NCI-H1105 (cell line): ENCODE measurements at regions not wholly inside any gene's neighbourhood (a gene's known extent, or its start where the extent isn't known, plus 50 kb on each side); places are given as distances from the start of the nearest gene placed in this dataset.
"Not testable (repeated sequence)": the region's sequence is repeated elsewhere in the genome, so short reads cannot be mapped to it uniquely, and the experiment has no call there.

Experiments
- DNase-seq: peaks from one replicate; lab custom pipeline; 2025; lab: John Stamatoyannopoulos, UW

DNA sequence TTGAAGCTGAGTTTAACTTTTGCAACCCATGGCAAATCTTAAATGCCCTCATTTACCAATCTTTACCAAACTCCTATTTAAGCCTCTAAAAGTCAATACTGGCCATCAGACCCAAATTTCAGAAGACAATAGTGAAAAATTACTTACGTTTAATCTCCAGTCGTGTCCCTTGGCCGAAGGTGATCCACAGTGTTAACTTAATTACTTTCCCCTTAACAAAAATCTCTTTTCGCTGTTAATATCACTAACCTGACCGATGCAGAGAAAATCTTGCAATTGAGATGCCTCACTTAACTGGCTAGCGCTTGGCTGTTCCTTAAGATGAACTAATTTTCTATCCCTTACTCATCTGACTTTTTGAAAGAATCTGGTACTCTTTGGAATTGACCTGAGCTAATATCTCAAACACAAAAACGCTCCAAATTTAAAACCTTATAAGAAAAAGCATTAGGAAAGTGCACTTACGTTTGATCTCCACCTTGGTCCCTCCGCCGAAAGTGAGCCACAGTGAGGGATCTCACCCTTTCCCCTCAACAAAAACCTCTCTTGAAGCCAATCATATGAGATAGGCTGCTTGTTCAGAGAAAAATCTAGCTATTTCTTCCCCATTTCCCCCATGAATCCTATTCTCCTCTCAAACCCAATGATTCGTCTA, 169.1 kb downstream of the RPIA start:
- DNase-seq: no peak

DNA sequence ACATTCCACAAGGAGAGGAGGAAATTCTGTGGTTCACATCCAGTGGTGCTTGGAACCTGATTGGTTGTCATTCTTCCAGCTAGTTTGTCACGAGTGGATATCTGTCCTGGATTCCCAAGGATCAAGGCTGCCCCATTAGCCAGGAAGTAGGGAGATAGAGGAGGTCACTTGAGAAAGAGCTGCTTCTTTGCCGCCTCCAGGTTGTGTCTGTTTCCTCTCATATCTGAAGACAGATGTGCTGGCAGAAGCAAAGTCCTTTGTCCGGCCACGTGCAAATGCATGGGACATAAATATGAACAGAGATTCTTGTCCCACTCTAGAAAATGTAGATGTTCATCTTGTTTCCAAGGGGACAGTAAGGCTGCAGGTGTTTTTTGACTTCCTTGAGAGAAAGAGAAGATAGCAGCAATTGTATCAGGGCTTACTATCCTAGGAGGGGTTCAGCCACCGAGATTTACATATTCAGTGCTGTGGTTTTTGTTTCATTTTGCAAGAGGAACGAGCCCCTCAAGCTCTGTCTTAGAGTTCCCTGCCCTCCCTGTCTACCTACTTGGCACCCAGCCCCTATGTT, 174.4 kb downstream of the RPIA start:
- DNase-seq: no peak

DNA sequence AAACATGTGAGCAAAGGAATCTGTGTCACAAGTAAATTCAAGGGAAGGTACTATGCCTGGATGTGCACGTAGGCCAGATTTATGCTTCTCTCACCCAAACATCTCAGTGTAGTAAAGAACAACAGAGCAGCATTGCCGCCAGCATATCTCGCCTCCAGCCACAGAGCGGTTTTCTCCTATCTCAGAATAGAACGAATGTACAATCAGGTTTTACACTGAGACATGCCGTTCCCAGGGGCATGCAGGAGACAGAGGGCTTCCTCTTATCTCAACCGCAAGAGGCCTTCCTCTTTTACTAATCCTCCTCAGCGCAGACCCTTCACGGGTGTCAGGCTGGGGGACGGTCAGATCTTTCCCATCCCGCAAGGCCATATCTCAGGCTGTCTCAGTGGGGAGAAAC, 175.3 kb downstream of the RPIA start:
- DNase-seq: no peak

DNA sequence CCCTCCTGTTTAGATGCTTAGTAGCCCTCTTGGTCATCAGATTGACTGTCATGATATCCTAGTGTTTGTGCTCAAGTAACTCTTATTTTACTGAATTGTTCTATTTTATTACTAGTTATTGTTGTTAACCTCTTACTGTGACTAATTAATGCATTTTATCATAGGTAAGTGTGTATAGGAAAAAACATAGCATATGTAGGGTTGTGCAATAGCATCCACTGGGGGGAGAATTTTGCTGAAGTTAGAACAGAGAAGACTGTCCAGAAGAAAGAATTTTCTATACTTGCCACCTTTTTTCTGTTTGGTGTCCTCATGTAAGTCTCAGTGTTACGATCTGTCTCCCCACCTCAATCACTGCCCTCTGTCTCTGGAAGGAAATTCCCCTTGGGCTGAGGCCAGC, 177.4 kb downstream of the RPIA start:
- no peak for DNase-seq

DNA sequence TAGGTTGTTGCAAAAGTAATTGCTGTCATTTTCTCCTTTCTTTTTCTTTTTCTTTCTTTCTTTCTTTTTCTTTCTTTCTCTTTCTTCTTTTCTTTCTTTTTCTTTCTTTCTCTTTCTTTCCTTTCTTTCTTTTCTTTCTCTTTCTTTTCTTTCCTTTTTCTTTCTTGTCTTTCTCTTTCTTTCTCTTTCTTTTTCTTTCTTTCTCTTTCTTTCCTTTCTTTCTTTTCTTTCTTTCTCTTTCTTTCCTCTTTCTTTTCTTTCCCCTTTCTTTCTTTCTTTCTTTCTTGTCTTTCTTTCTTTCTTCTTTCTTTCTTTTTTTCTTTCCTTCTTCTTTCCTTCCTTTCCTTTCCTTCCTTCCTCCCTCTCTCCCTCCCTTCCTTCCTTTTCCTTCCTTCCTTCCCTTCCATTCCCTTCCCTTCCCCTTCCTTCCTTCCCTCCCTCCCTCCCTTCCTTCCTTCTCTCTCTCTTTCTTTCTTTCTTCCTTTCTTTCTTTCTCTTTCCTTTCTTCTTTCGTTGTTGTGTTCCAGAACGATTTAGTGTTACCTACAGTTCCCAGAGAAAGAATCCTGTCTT, 178.9 kb downstream of the RPIA start:
- no peak for DNase-seq

DNA sequence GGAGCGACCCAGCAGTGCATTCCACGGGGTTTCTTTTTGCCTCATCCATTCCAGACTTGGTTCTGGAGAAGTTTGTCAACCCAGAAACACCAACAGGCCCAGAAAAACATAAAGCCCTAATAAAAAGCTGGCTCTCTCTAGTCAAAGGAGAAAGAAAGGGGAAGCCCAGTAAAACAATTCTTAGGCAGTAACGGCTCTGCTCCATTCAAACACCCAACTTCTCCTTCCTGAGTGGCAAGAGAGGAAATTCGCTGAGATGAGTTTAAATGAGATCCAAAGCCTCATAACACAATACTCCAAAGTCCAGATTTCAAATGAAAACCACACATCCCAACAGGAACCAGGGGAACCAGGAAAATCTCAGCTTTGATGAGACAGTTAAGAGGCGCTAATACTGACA, 179.9 kb downstream of the RPIA start:
- no peak for DNase-seq

DNA sequence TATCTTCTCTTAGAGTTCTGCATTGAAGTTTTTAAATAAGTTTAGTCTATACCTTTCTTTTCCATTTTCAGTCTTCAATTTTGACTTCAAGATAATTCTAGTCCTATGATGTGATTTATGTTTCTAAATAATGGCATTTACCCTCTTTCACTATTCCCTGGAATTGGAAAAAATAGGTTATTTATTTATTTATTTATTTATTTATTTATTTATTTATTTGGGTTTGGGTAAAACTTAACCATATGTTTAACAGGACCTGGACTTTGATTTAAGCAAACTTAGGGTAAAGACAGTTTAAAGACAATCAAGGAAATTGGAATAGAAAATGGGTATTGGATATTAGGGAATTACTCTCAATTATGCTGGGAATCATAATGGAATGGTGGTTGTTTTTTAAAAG, 182.1 kb downstream of the RPIA start:
- no peak for DNase-seq

DNA sequence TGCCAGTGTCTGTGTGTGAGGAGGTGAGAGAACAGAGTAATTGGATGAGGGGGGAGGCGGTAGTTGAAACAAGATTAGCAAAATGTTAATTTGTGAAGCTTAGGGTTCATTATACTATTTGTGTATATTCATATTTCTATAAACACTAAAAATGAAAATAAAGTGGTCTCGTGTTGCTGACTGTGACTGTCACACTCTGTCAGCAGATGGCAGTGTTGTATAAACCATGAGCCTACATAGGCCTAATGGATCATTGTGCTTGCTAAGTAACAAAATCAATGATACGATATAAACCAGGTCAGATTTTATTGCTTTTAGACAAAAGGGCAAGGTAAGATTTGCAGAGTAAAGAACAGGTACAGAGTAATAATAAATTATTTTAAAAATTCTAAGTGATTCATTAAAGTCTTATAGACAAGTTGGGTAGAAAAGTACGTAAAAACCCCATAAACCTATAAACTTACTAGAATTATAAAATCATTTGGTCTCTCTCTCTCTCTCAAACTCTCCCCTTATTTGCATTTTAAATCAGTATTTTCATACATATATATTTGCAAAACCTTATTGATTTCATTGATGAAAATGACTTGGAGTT, 182.7 kb downstream of the RPIA start:
- DNase-seq: peak; percentile 8

DNA sequence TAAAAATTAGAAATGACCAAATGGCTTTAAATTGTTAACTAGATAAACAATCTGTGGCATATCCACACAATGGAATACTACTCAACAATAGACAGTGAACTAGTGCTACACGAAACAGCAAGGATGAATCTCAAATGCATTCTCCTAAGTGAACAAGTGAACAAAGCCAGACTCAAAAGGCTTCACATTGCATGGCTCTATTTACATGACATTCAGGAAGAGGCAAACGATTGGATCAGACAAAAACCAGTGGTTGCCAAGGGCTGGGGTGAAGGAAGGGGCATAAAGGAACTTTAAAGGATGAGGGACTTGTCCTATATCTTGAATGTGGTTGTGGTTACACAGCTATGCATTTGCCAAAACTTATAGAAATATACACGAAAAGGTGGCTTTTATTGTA, 184.3 kb downstream of the RPIA start:
- DNase-seq: no peak

DNA sequence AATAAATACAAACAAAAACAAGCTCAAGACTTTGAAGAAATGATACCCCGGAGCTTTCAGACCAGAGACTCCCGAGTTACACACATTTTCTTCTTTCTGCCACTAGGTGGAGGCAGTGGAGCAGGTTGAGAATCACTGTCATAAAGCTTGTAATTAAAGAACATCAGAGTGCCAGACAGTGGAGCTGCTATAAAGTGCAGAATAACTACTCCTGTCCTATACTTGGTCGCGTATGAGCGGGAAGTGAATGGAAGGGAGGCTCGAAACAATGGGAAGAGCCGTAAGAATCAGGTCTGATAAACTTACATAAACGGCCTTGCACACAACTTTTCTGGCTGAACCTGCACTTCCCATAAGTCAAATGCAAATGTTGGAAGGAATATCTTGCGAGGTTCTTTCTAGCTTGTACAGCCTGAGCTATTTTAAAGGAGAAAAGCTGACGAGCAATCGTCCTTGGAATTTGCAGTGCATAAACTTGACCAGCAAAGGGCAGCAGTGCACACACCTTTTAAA, 189.0 kb downstream of the RPIA start:
- peak; percentile 50 for DNase-seq

DNA sequence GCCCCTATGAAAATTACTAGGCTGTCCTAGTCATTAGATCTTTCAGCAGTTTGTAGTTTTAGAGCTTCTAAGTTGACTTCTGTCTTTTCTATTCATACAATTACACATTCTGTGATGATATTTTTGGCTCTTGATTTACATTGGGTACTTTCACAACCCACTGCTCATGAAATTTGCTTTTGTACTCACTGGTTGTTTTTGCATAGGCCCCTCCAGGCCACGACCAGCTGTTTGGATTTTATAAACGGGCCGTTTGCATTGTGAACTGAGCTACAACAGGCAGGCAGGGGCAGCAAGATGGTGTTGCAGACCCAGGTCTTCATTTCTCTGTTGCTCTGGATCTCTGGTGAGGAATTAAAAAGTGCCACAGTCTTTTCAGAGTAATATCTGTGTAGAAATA, 193.8 kb downstream of the RPIA start:
- no peak for DNase-seq

DNA sequence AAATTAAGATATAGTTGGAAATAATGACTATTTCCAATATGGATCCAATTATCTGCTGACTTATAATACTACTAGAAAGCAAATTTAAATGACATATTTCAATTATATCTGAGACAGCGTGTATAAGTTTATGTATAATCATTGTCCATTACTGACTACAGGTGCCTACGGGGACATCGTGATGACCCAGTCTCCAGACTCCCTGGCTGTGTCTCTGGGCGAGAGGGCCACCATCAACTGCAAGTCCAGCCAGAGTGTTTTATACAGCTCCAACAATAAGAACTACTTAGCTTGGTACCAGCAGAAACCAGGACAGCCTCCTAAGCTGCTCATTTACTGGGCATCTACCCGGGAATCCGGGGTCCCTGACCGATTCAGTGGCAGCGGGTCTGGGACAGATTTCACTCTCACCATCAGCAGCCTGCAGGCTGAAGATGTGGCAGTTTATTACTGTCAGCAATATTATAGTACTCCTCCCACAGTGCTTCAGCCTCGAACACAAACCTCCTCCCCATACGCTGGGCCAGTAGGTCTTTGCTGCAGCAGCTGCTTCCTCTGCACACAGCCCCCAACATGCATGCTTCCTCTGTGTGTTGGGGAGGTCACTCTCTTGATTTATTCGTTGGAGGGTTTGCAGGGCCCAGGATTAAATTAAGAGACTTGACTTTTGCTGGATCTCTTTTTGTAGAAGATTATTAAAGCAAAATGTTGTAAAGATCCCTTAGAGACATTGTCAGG, 194.4 kb downstream of the RPIA start:
- DNase-seq: no peak

DNA sequence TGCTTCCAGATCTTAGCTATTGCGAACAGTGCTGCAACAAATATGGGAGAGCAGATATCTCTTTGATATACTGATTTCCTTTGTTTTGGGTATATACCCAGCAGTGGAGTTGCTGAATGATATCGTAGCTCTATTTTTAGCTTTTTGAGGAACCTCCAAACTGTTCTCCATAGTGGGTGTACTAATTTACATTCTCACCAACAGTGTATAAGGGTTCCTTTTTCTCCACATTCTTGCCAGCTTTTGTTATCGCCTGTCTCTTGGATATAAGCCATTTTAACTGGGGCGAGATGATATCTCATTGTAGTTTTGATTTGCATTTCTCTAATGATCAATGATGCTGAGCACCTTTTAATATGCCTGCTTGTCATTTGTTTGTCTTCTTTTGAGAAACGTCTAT, 196.0 kb downstream of the RPIA start:
- DNase-seq: not testable (repeated sequence)

DNA sequence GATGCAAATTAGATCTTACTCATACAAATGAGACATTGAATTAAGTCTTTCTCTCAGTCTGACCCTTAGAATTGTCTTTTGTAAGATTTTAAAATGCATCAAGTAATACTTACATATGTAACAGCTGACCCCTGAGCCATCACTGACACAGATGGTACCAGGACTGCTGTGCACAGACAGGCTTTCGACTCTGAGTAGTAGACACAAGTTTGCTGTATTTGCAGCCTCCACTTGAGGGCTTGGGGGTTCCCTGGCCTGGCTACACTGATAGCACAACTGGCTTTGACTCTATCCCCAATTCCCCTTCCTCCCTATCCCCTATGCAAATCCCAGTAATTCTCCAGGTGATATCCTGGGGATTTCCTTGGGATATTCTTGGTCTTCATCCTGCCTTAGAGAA, 200.7 kb downstream of the RPIA start:
- no peak for DNase-seq

DNA sequence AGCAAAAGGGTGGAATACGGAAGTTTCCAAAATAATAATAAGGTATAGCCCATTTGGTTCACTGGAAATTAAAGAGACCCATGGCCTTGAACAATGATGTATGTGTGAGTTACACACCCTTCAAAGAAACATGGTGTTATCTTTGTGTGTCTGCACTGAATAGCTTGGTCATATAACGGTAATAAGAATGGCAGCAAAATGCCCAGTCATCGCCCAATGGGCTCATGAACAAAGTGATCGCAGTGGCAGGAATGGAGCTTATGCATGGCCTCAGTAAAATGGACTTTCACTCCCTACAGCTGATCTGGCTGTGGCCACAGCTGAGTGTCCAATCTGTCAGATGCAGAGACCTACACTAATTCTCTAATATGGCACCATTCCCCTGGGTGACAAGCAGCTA, 201.3 kb downstream of the RPIA start:
- DNase-seq: no peak

DNA sequence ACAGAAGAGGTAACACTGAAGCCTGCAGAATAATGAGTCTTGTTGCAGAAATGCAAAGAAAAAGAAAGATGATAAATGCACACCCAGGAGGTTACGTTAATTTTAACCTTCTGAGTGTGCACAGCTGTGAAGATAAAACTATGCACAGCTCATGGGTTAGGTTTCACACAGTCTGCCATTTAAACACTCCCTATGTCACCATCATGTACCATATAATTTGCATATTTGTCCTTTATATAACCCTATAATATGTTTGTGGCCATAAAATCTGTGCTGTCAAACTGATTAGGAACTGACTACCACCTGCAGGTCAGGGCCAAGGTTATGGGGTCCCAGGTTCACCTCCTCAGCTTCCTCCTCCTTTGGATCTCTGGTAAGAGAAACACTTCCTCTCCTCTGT, 205.5 kb downstream of the RPIA start:
- DNase-seq: no peak

DNA sequence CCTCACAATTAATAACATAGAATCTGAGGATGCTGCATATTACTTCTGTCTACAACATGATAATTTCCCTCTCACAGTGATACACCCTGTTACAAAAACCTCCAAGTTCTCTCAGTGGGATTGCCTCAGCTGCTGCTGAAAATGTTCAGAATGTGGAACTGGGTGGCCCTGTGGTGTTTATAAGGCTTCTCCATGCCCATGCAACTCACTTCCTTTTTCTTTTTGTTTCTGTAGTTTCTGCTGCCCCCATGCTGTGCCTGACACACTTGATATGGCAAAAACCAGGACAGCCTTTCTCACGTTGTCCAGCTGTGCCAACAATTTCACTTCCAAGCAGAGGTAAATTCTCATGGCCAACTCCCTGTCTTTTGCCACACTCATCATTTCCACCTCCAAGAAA, 206.2 kb downstream of the RPIA start:
- DNase-seq: no peak

DNA sequence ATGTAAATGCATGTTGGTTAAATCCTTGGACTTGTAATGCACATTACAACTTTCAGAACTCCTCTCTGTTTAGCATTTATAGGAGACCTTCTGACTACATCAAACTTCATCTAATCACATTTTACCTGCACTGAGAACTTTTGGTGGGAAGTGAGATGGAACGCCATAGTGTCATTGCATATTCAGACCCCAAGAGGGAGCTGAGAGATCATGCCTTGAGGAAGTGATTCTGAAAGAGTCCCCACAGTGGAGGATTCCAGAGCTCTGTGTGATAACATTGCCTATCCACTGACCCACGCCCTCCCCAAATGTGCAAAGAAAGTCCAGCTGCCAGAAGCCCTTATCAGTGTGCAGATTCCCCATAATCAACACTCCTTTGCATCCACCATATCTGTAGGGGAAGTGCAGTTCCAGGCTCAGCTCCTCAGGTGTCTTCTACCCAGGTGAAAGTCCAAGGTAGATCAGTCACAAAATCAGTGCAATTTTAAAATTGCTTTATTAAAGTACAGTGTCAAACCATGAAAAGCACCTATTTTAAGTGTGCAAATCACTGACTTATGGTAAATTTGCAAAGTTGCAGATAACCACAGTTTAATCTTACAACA, 212.4 kb downstream of the RPIA start:
- DNase-seq: peak; percentile 18

DNA sequence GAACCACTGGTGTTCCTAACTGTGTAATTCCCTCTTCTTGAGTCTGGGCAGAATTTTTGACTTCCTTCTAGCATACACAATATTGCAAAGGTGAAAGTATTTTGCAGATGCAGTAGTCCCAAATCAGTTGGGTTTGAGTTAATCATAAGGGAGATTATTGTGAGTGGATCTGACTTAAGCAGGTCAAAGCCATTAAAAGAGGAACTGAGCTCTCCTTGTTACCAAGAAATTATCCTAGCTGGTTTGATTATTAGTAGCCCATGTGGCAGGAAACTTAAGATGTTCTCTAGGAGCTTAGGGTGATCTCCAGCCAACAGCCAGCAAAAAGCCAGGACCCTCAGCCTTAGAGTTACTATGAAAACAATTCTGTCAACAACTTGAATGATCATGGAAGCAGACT, 221.8 kb downstream of the RPIA start:
- no peak for DNase-seq

DNA sequence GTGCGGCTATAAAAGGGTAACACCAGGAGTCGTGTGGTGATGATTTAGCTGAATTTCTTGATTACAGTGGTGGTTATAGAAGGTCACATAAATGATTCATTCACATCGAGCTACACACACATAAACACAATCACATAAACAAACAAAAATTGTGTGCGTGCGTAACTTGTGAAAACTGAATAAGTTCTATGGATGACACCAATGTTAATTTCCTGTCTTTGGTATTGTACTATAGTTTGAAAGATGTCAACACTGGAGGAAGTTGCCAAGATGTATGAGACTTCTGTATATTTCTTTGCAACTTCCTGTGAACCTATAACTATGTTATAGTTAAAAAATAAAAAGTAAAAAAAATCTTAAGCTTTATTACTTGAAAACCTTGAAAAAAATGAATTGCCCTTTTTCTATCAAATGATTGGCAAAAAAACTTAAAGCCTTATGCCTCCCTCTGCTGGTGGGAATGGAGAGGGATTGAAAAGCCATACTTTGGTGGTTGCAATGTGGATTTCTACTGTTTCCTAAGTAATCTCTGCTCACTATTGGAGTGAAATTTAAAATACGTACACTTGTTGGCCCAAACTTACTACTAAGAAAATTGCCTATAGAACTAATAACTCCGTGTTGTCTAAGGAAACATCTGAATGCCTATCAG, 227.7 kb downstream of the RPIA start:
- no peak for DNase-seq

DNA sequence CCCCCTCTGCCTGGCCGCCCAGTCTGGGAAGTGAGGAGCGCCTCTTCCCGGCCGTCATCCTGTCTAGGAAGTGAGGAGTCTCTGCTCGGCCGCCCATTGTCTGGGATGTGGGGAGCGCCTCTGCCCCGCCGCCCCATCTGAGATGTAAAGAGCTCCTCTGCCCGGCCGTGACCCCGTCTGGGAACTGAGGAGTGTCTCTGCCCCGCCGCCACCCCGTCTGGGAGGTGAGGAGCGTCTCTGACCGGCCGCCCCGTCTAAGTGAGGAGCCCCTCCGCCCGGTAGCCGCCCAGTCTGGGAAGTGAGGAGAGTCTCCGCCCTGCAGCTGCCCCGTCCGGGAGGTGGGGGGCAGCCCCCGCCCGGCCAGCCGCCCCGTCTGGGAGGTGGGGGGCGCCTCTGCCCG, 228.9 kb downstream of the RPIA start:
- not testable (repeated sequence) for DNase-seq

DNA sequence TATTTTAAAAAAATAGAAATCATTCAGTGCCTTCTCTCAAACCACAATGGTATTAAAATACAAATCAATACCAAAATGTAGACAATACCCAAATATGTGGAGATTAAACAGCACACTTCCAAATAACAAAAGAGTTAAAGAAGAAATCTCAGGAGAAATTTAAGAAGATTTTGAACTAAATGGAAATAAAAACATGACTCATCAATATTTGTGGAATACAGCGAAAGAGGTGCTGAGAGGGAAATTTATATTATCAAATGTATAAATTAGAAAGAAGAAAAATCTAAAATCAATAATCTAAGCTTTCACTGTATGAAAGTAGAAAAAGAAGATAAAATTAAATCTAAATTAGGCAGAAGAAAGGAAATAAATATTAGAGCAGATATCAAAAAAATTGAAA, 233.1 kb downstream of the RPIA start:
- DNase-seq: no peak
